Smooth muscle cell (in vitro differentiated cells): ENCODE measurements at regions not wholly inside any gene's neighbourhood (a gene's known extent, or its start where the extent isn't known, plus 50 kb on each side); places are given as distances from the start of the nearest gene placed in this dataset.

Source experiments
- DNase-seq: peaks from one replicate; lab custom pipeline; 2025; ENCODE audit not compliant: unreplicated experiment; lab: John Stamatoyannopoulos, UW
- H2AFZ ChIP-seq: fragments of 200-600 bp; sonication (generic); 2 replicates; pipeline ENCODE4 v1.6.0; 2016; ENCODE audit warnings: antibody characterized with exemption, low read depth, mild to moderate bottlenecking
- H3F3A ChIP-seq: fragments of 200-600 bp; sonication (generic); 2 replicates; pipeline ENCODE4 v1.6.0; 2017; ENCODE audit warnings: antibody characterized with exemption, low read depth
- H3K27ac ChIP-seq: fragments of 200-600 bp; sonication (generic); 2 replicates; pipeline ENCODE4 v1.5.1; 2016; ENCODE audit warnings: low read depth, mild to moderate bottlenecking
- H3K27me3 ChIP-seq: fragments of 200-600 bp; sonication (generic); 2 replicates; pipeline ENCODE4 v1.6.1; 2016; ENCODE audit warnings: low read depth, mild to moderate bottlenecking
- H3K36me3 ChIP-seq: fragments of 200-600 bp; sonication (generic); 2 replicates; pipeline ENCODE4 v1.5.1; 2016; ENCODE audit warnings: low read depth
- H3K4me1 ChIP-seq: fragments of 200-600 bp; sonication (generic); 2 replicates; pipeline ENCODE4 v1.5.1; 2016; ENCODE audit warnings: low read depth
- H3K4me2 ChIP-seq: fragments of 200-600 bp; sonication (generic); 2 replicates; pipeline ENCODE4 v1.6.0; 2016; ENCODE audit warnings: mild to moderate bottlenecking
- H3K4me3 ChIP-seq: fragments of 200-600 bp; sonication (generic); 2 replicates; pipeline ENCODE4 v1.5.1; 2016; ENCODE audit warnings: mild to moderate bottlenecking
- H3K79me2 ChIP-seq: fragments of 200-600 bp; sonication (generic); 2 replicates; pipeline ENCODE4 v1.6.0; 2016; ENCODE audit warnings: low read depth, mild to moderate bottlenecking
- H3K9ac ChIP-seq: fragments of 200-600 bp; sonication (generic); 2 replicates; pipeline ENCODE4 v1.6.0; 2016; ENCODE audit warnings: low read depth
- H3K9me3 ChIP-seq: fragments of 200-600 bp; sonication (generic); replicated peaks from 2 replicates; pipeline ENCODE4 v1.5.1; 2016; ENCODE audit warnings: low read depth
- H4K20me1 ChIP-seq: fragments of 200-600 bp; sonication (generic); 2 replicates; pipeline ENCODE4 v1.6.0; 2016; ENCODE audit warnings: low read depth
- CTCF ChIP-seq: fragments of 200-600 bp; sonication (generic); IDR thresholded peaks from 2 replicates; pipeline ENCODE4 v1.5.1; 2017; ENCODE audit warnings: borderline replicate concordance, mild to moderate bottlenecking, antibody characterized with exemption; ENCODE audit not compliant: insufficient read depth, poor library complexity, severe bottlenecking
- WGBS: methylation state at CpG from one replicate; pipeline ENCODE4 v1.1.7; 2016; ENCODE audit warnings: low lambda C conversion rate; 5-methylcytosine and 5-hydroxymethylcytosine counted together

- Histone ChIP-seq H3K9ac (no peak overlapping the region), H3F3A (no peaks in the 10 kb centered on the region), H3K4me2 (no peak overlapping the region), H3K27ac (no peak overlapping the region), H3K36me3 (no peaks in the 10 kb centered on the region), H2AFZ (no peak overlapping the region), H3K4me1 (no peaks in the 10 kb centered on the region), H3K79me2 (no peaks in the 10 kb centered on the region), H3K27me3 (peaks cover 28% of the 10 kb centered on the region), H4K20me1 (no peaks in the 10 kb centered on the region), H3K9me3 (no peaks in the 10 kb centered on the region), H3K4me3 (no peak overlapping the region)
- 53% methylated on average over 2 of the region's 2 CpGs for WGBS
- no peak for TF ChIP-seq CTCF
- no peak for DNase-seq
These were observed 63.7 kb upstream of the CTNNBL1 start for GRCh38 chr20:37630166-37630565.

- Histone ChIP-seq H3K9ac (no peak overlapping the region), H3K9me3 (no peaks in the 10 kb centered on the region), H3K79me2 (no peaks in the 10 kb centered on the region), H3K27ac (no peak overlapping the region), H3K4me2 (no peak overlapping the region), H4K20me1 (no peaks in the 10 kb centered on the region), H3F3A (no peaks in the 10 kb centered on the region), H2AFZ (no peak overlapping the region), H3K27me3 (peaks cover 32% of the 10 kb centered on the region), H3K4me3 (no peak overlapping the region), H3K36me3 (no peaks in the 10 kb centered on the region), H3K4me1 (no peaks in the 10 kb centered on the region)
- no peak for TF ChIP-seq CTCF
- DNase-seq, result no peak
These were observed 66.1 kb upstream of the CTNNBL1 start for GRCh38 chr20:37627767-37628130.

- Histone ChIP-seq H3K79me2 (no peaks in the 10 kb centered on the region), H3K27me3 (peaks cover 33% of the 10 kb centered on the region), H4K20me1 (no peaks in the 10 kb centered on the region), H2AFZ (no peak overlapping the region), H3K9ac (no peak overlapping the region), H3F3A (no peaks in the 10 kb centered on the region), H3K36me3 (no peaks in the 10 kb centered on the region), H3K4me3 (no peak overlapping the region), H3K4me1 (no peaks in the 10 kb centered on the region), H3K9me3 (no peaks in the 10 kb centered on the region), H3K4me2 (no peak overlapping the region), H3K27ac (no peak overlapping the region)
- no peak for TF ChIP-seq CTCF
- DNase-seq, result peak; percentile 21
- 48% methylated on average over 15 of the region's 15 CpGs for WGBS
These were observed 66.6 kb upstream of the CTNNBL1 start for GRCh38 chr20:37627060-37627766.

GRCh38 chr20:37624963-37625362 lies 68.9 kb upstream of the CTNNBL1 start:
- no peaks in the 10 kb centered on the region for H3K4me1 ChIP-seq

More at GRCh38 chr20:37624963-37625362, 68.9 kb upstream of the CTNNBL1 start:
- Histone ChIP-seq H3K9me3 (no peaks in the 10 kb centered on the region), H3K36me3 (no peaks in the 10 kb centered on the region), H4K20me1 (no peaks in the 10 kb centered on the region), H3F3A (no peaks in the 10 kb centered on the region), H3K4me2 (no peak overlapping the region), H3K27ac (no peak overlapping the region), H2AFZ (no peak overlapping the region), H3K79me2 (no peaks in the 10 kb centered on the region), H3K27me3 (peaks cover 39% of the 10 kb centered on the region), H3K4me3 (no peak overlapping the region), H3K9ac (no peak overlapping the region)
- DNase-seq, result no peak
- WGBS, result 32% methylated on average over 1 of the region's 1 CpG
- no peak for TF ChIP-seq CTCF
